Neuron (in vitro differentiated cells): ENCODE measurements at regions not wholly inside any gene's neighbourhood (a gene's known extent, or its start where the extent isn't known, plus 50 kb on each side); places are given as distances from the start of the nearest gene placed in this dataset.

Experiments used
- H2AFZ ChIP-seq: one replicate; pipeline ENCODE4 v1.6.1; 2013; ENCODE audit warnings: low read depth, mild to moderate bottlenecking, inconsistent platforms, low read length, moderate library complexity
- H3K27me3 ChIP-seq: one replicate; pipeline ENCODE4 v1.6.1; 2013; ENCODE audit warnings: low read length; ENCODE audit not compliant: insufficient read depth
- H3K36me3 ChIP-seq: one replicate; pipeline ENCODE4 v1.6.1; 2013; ENCODE audit warnings: low read length; ENCODE audit not compliant: insufficient read depth
- H3K4me1 ChIP-seq: one replicate; pipeline ENCODE4 v1.6.1; 2013; ENCODE audit warnings: low read length; ENCODE audit not compliant: insufficient read depth
- H3K4me3 ChIP-seq: 2 replicates; pipeline ENCODE4 v1.5.1; 2013; ENCODE audit warnings: mild to moderate bottlenecking, low read length, moderate library complexity
- H3K9me3 ChIP-seq: one replicate; pipeline ENCODE4 v1.6.1; 2013; ENCODE audit warnings: low read length

- Histone ChIP-seq H3K27me3 (no peaks in the 10 kb centered on the region), H3K9me3 (no peaks in the 10 kb centered on the region)
These were observed 273.7 kb downstream of the PTTG2 start for GRCh38 chr4:38233727-38234480.

DNA sequence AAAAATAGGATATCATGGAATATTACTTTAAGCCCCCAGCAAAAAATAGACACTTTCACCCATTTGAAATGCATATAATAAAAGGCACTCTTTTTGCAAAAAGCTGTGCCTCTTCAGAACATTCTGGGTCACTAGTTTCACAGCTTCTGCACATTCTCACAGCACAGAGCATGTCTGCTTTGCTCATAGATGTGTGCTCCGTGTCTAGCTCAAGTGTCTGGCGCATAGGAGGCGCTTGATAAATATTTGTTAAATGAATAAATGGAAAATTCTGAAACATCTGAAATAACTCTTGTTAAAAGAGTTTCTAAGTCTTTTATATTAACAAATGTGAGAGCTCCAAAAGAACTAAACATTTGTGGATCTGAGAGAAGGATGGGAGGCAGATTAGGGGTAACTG, 275.2 kb downstream of the PTTG2 start:
- Histone ChIP-seq H3K27me3 (no peaks in the 10 kb centered on the region), H2AFZ (no peak overlapping the region), H3K4me1 (no peaks in the 10 kb centered on the region), H3K36me3 (no peaks in the 10 kb centered on the region), H3K9me3 (no peaks in the 10 kb centered on the region), H3K4me3 (no peak overlapping the region)

More at GRCh38 chr4:38233727-38234480, 273.7 kb downstream of the PTTG2 start:
- Histone ChIP-seq H3K4me1 (no peaks in the 10 kb centered on the region), H3K36me3 (no peaks in the 10 kb centered on the region), H3K4me3 (no peak overlapping the region), H2AFZ (no peak overlapping the region)

- no peaks in the 10 kb centered on the region for H3K9me3 ChIP-seq
- no peak overlapping the region for H2AFZ ChIP-seq
- no peaks in the 10 kb centered on the region for H3K4me1 ChIP-seq
- no peaks in the 10 kb centered on the region for H3K36me3 ChIP-seq
- H3K27me3 ChIP-seq: no peaks in the 10 kb centered on the region
- H3K4me3 ChIP-seq: no peak overlapping the region
These were observed 275.8 kb downstream of the PTTG2 start for GRCh38 chr4:38236003-38236402.

DNA sequence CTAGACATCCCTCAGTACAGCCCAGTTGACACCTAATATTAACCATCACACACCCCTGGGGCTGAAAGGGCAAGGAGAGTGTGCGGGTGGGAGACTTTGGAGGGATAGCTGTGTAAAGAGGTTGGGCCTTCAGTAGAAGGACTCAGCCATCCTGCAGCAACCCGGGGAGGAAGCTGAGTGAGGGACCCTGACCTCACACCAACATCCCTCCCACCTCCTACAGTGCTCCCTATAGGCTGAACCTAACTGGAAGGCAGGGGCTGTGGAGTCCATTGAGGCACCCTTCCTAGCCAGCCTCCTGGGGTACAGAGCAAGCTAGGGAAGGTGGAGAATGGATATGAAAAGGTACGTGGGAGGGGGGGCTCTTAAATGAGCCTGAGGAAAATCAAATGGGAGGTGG, 276.3 kb downstream of the PTTG2 start:
- H2AFZ ChIP-seq: no peak overlapping the region
- H3K27me3 ChIP-seq: no peaks in the 10 kb centered on the region
- no peaks in the 10 kb centered on the region for H3K4me1 ChIP-seq
- no peaks in the 10 kb centered on the region for H3K36me3 ChIP-seq
- H3K4me3 ChIP-seq: no peak overlapping the region
- no peaks in the 10 kb centered on the region for H3K9me3 ChIP-seq

GRCh38 chr4:38237139-38237538, 276.9 kb downstream of the PTTG2 start:
- Histone ChIP-seq H3K27me3 (no peaks in the 10 kb centered on the region), H3K9me3 (no peaks in the 10 kb centered on the region), H2AFZ (no peak overlapping the region), H3K4me1 (no peaks in the 10 kb centered on the region), H3K36me3 (no peaks in the 10 kb centered on the region), H3K4me3 (no peak overlapping the region)

- H3K9me3 ChIP-seq: no peaks in the 10 kb centered on the region
- H2AFZ ChIP-seq: no peak overlapping the region
- H3K4me1 ChIP-seq: no peaks in the 10 kb centered on the region
- no peaks in the 10 kb centered on the region for H3K36me3 ChIP-seq
- no peaks in the 10 kb centered on the region for H3K27me3 ChIP-seq
- no peak overlapping the region for H3K4me3 ChIP-seq
These were observed 281.3 kb downstream of the PTTG2 start for GRCh38 chr4:38241541-38241940.

GRCh38 chr4:38242101-38242500, 281.9 kb downstream of the PTTG2 start:
- Histone ChIP-seq H2AFZ (no peak overlapping the region), H3K9me3 (no peaks in the 10 kb centered on the region), H3K27me3 (no peaks in the 10 kb centered on the region), H3K36me3 (no peaks in the 10 kb centered on the region), H3K4me3 (no peak overlapping the region), H3K4me1 (no peaks in the 10 kb centered on the region)

- H3K27me3 ChIP-seq: no peaks in the 10 kb centered on the region
- H3K36me3 ChIP-seq: no peaks in the 10 kb centered on the region
- no peaks in the 10 kb centered on the region for H3K9me3 ChIP-seq
- no peak overlapping the region for H3K4me3 ChIP-seq
- H2AFZ ChIP-seq: no peak overlapping the region
- H3K4me1 ChIP-seq: no peaks in the 10 kb centered on the region
These were observed 282.7 kb downstream of the PTTG2 start for GRCh38 chr4:38242822-38243387.

DNA sequence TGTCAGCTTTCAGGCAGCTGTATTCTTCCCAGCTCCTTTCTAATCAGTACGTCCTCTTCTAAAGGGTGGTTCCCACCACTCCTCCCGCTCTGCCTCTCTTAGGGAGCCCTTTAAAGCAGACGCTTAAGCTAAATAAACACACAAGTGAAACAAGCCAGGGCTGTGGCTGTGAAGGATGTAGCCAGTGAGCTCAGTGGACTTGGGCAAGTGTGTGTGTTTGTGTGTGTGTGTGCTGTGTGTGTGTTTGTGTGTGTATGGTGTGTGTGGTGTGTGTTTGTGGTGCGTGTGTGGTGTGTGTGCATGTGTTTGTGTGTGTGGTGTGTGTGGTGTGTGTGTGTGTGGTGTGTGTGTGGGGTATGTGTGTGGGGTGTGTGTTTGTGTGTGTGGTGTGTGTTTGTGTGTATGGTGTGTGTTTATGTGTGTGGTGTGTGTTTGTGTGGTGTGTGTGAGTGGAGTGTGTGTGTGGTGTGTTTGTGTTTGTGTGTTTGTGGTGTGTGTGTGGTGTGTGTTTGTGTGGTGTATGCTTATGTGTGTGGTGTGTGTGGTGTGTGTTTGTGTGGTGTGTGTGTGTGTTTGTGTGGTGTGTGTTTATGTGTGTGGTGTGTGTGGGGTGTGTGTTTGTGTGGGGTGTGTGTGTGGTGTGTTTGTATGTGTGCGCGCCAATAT, 283.3 kb downstream of the PTTG2 start:
- H2AFZ ChIP-seq: no peak overlapping the region
- no peak overlapping the region for H3K4me3 ChIP-seq
- no peaks in the 10 kb centered on the region for H3K27me3 ChIP-seq

DNA sequence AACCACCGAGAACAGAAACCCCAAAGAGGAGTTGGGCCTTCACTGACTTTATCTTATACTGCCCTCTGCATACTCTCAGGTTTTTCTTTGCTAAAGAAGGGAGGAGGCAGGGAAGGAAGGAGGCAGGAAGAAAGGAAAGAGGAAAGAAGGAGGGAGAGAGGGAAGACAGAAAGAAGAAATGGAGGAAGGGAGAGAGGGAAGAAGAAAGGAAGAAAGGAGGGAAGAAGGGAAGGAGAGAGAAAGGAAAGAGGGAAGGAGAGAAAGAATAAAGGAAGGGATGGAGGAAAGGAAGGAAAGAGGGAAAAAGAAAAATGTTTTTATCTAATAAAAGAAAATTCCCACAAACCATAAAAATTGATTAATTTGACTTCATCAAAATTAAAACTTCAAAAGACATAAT, 294.6 kb downstream of the PTTG2 start:
- no peaks in the 10 kb centered on the region for H3K27me3 ChIP-seq
- H3K4me1 ChIP-seq: no peaks in the 10 kb centered on the region
- H3K9me3 ChIP-seq: no peaks in the 10 kb centered on the region
- H2AFZ ChIP-seq: no peak overlapping the region
- no peaks in the 10 kb centered on the region for H3K36me3 ChIP-seq
- H3K4me3 ChIP-seq: no peak overlapping the region

More for the DNA sequence above, 283.3 kb downstream of the PTTG2 start:
- H3K9me3 ChIP-seq: no peaks in the 10 kb centered on the region
- no peaks in the 10 kb centered on the region for H3K4me1 ChIP-seq
- no peaks in the 10 kb centered on the region for H3K36me3 ChIP-seq

DNA sequence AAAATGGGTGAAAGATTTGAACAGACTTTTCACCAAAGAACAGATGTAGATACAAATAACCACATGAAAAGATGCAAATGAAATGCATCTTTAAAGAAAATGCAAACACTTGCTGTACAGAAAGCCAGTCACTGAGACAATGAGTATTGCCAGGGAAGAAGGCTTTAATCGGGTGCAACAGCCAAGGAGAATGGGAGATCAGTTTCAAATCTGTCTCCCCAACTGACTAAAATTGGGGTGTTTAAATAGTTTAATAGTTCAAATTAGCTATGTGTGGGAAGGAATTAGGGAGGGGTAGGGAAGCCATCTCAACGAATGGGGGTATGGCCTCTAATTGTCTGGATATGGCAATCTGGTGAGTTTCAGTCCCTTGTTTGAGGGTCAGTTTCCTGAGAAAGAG, 295.4 kb downstream of the PTTG2 start:
- H3K36me3 ChIP-seq: no peaks in the 10 kb centered on the region
- H3K9me3 ChIP-seq: no peaks in the 10 kb centered on the region
- H2AFZ ChIP-seq: no peak overlapping the region
- H3K4me1 ChIP-seq: no peaks in the 10 kb centered on the region
- no peak overlapping the region for H3K4me3 ChIP-seq
- H3K27me3 ChIP-seq: no peaks in the 10 kb centered on the region

DNA sequence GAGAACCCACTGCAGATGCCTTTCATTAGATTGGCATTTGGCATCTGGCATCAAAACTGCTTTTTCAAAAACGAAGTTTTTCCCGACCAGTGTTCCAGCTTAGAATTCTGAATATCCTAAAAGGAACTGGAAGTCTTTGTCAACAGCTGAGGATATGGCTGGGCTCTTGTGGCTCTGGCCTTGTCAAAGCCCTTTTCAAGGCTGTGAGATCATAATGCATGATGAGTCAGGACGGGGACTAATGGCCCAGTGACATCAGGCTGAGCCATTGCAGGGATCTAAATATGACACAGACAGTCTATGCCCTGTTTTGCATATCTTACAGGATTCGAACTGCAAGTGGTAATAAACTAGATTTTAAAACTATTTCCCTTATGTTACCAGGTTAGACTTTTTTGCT, 306.4 kb downstream of the PTTG2 start:
- Histone ChIP-seq H3K9me3 (no peaks in the 10 kb centered on the region), H3K36me3 (no peaks in the 10 kb centered on the region), H2AFZ (no peak overlapping the region), H3K4me1 (peaks cover 5% of the 10 kb centered on the region), H3K4me3 (no peak overlapping the region), H3K27me3 (no peaks in the 10 kb centered on the region)

DNA sequence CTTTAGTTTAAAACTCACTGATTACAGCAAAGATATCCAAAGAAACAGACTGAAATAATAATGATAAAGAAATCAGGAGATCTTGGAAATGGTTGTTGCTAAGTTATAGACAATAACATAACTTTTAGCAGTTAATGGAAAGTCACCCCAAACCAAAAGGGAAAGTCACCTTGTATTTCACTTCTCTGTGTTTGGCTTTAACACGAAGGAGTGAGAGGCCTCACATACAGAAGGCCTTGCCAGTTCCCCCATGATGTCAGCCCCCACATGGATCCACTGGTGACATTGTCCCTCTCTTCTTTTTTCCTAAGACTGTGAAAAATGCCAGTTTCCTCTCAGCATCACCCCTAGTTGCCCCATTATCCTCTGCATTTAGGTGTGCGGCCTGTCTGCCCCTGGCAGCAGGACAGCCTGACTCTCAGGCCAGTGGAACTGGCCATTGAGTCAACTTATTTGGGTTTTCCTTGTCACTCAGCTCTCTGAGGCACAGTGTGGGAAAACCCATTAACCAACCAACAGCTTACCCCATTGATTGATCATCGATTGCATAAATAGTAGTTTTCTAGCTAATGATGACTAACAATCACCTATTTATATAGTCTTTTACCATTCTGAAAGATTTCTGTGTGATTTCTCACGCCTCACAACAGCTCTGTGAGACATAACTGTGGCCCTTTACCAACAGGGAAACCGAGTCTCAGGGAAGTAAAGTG, 308.1 kb downstream of the PTTG2 start:
- H3K9me3 ChIP-seq: no peaks in the 10 kb centered on the region
- no peaks in the 10 kb centered on the region for H3K36me3 ChIP-seq
- no peaks in the 10 kb centered on the region for H3K27me3 ChIP-seq
- no peak overlapping the region for H3K4me3 ChIP-seq
- H3K4me1 ChIP-seq: peaks cover 5% of the 10 kb centered on the region
- H2AFZ ChIP-seq: no peak overlapping the region
